ENCODE measurements at regions not wholly inside any gene's neighbourhood (a gene's known extent, or its start where the extent isn't known, plus 50 kb on each side); places are given as distances from the start of the nearest gene placed in this dataset.

- DNase-seq (ENCODE audit: low read depth, low spot score): no peak
- POLR2A ChIA-PET: interaction anchor here (0.7 kb wide), 1 partner anchor 934 kb away, joined by 5 read pairs; no protein-coding TSS in a partner anchor
- no peak for TF ChIP-seq CTCF (IDR thresholded peaks at IDR 0.05; ENCODE audit: low read depth, low read length)
Observed at GRCh38 chr21:27812279-27812678, 845.4 kb upstream of the ADAMTS5 start.

GRCh38 chr21:27808923-27809322, 842.0 kb upstream of the ADAMTS5 start:
- Histone ChIP-seq H3K4me3 (ENCODE audit: low read depth, low read length) (no peak overlapping the region), H3K27ac (ENCODE audit: low read depth, low read length) (no peak overlapping the region), H3K9me3 (ENCODE audit: control insufficient read depth, insufficient read depth, low read length) (0 out of 2 replicates have a peak, but pooled peaks cover 2% of the 10 kb centered on the region), H3K27me3 (ENCODE audit: control insufficient read depth, insufficient read depth, low read length) (no peaks in the 10 kb centered on the region)
- no peak for DNase-seq (ENCODE audit: low read depth, low spot score)
- no peak for TF ChIP-seq CTCF (IDR thresholded peaks at IDR 0.05; ENCODE audit: low read depth, low read length)
- CTCF ChIA-PET: no interaction called here
- POLR2A ChIA-PET: no interaction called here

More at GRCh38 chr21:27812279-27812678, 845.4 kb upstream of the ADAMTS5 start:
- Histone ChIP-seq H3K27ac (ENCODE audit: low read depth, low read length) (no peak overlapping the region), H3K4me3 (ENCODE audit: low read depth, low read length) (no peak overlapping the region), H3K9me3 (ENCODE audit: control insufficient read depth, insufficient read depth, low read length) (0 out of 2 replicates have a peak, but pooled peaks cover 2% of the 10 kb centered on the region), H3K27me3 (ENCODE audit: control insufficient read depth, insufficient read depth, low read length) (no peaks in the 10 kb centered on the region)
- CTCF ChIA-PET: interaction anchor here (0.6 to 1.6 kb wide), 3 partner anchors 9 to 1095 kb away, joined by 4 to 12 read pairs (median 4); no protein-coding TSS in a partner anchor

- Histone ChIP-seq H3K4me3 (ENCODE audit: low read depth, low read length) (no peak overlapping the region), H3K27ac (ENCODE audit: low read depth, low read length) (no peak overlapping the region), H3K27me3 (ENCODE audit: control insufficient read depth, insufficient read depth, low read length) (no peaks in the 10 kb centered on the region), H3K9me3 (ENCODE audit: control insufficient read depth, insufficient read depth, low read length) (0 out of 2 replicates have a peak, but pooled peaks cover 2% of the 10 kb centered on the region)
- CTCF ChIA-PET: interaction anchor here (1.1 kb wide), 1 partner anchor 959 kb away, joined by 3 read pairs; no protein-coding TSS in a partner anchor
- TF ChIP-seq CTCF (IDR thresholded peaks at IDR 0.05; ENCODE audit: low read depth, low read length): no peak
- POLR2A ChIA-PET: no interaction called here
- DNase-seq (ENCODE audit: low read depth, low spot score): no peak
Observed at GRCh38 chr21:27807596-27807995, 840.7 kb upstream of the ADAMTS5 start.

GRCh38 chr21:27806281-27806680, 839.4 kb upstream of the ADAMTS5 start:
- ChIA-PET CTCF (interaction anchor here (1.1 kb wide), 1 partner anchor 958 kb away, joined by 3 read pairs; no protein-coding TSS in a partner anchor), POLR2A (no interaction called here)
- no peak for DNase-seq (ENCODE audit: low read depth, low spot score)
- Histone ChIP-seq H3K9me3 (ENCODE audit: control insufficient read depth, insufficient read depth, low read length) (0 out of 2 replicates have a peak, but pooled peaks cover 2% of the 10 kb centered on the region), H3K27me3 (ENCODE audit: control insufficient read depth, insufficient read depth, low read length) (no peaks in the 10 kb centered on the region), H3K4me3 (ENCODE audit: low read depth, low read length) (no peak overlapping the region), H3K27ac (ENCODE audit: low read depth, low read length) (no peak overlapping the region)
- no peak for TF ChIP-seq CTCF (IDR thresholded peaks at IDR 0.05; ENCODE audit: low read depth, low read length)

- Histone ChIP-seq H3K9me3 (ENCODE audit: control insufficient read depth, insufficient read depth, low read length) (0 out of 2 replicates have a peak, but pooled peaks cover 2% of the 10 kb centered on the region), H3K27ac (ENCODE audit: low read depth, low read length) (no peak overlapping the region), H3K27me3 (ENCODE audit: control insufficient read depth, insufficient read depth, low read length) (no peaks in the 10 kb centered on the region), H3K4me3 (ENCODE audit: low read depth, low read length) (no peak overlapping the region)
- CTCF ChIA-PET: interaction anchor here (0.7 kb wide), 1 partner anchor 299 kb away, joined by 4 read pairs; no protein-coding TSS in a partner anchor
- DNase-seq (ENCODE audit: low read depth, low spot score): no peak
- POLR2A ChIA-PET: interaction anchor here (0.7 kb wide), 1 partner anchor 9 kb away, joined by 4 read pairs; no protein-coding TSS in a partner anchor
- TF ChIP-seq CTCF (IDR thresholded peaks at IDR 0.05; ENCODE audit: low read depth, low read length): no peak
Observed at GRCh38 chr21:27805696-27806095, 838.8 kb upstream of the ADAMTS5 start.
